ENCODE measurements at regions not wholly inside any gene's neighbourhood (a gene's known extent, or its start where the extent isn't known, plus 50 kb on each side); places are given as distances from the start of the nearest gene placed in this dataset.

DNA sequence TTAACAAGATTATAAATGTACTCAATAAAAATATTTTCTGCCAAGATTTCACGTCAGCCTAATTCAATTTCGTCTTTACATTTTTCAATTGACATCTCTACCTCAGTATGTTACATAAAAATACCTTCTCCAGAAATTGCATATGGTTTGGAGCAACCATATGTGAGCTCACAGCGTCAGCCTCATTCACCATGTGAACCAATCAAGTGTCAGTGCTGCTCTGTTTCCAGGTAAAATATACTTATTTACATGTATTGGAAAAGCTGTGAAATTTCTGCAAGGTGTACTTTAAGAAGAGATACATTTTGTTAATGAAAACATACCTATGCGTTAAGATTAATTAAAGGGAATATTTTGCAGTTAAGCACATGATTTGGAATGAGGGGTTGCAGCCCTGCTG lies 110.7 kb upstream of the PRSS1 start:
- TF ChIP-seq POLR2A (IDR thresholded peaks at IDR 0.05; ENCODE audit: low read depth, low read length) (no peak), POLR2AphosphoS5 (IDR thresholded peaks at IDR 0.05; ENCODE audit: low read depth, low read length) (no peak), TAF1 (IDR thresholded peaks at IDR 0.05; ENCODE audit: borderline replicate concordance, low read depth, low read length) (no peak)

All from GM12892 (cell line).